ENCODE measurements at regions not wholly inside any gene's neighbourhood (a gene's known extent, or its start where the extent isn't known, plus 50 kb on each side); places are given as distances from the start of the nearest gene placed in this dataset.
A peak's percentile ranks its signal among the peaks of the same experiment; 100 is the strongest.
"Not testable (repeated sequence)": the region's sequence is repeated elsewhere in the genome, so short reads cannot be mapped to it uniquely, and the experiment has no call there.

DNA sequence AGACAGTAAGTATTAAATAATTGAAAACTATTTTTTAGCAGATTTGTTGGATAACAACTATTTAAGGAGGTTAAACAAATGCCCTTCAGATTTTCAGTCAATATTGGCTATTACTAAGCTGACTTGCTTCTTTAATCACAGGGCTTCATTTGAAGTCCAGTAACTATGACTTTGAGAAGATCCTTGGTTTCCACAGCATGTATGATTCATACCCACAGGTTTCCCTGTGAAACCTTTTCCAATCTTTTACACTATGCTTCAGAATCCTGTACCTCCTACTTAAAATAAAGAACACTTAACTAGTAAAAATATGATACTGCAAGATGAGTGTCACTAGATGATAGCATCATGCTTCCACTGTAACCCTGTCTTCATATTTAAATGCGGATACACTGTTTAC lies 211.9 kb downstream of the SPATA31A1 start:
- not testable (repeated sequence) for DNase-seq

DNA sequence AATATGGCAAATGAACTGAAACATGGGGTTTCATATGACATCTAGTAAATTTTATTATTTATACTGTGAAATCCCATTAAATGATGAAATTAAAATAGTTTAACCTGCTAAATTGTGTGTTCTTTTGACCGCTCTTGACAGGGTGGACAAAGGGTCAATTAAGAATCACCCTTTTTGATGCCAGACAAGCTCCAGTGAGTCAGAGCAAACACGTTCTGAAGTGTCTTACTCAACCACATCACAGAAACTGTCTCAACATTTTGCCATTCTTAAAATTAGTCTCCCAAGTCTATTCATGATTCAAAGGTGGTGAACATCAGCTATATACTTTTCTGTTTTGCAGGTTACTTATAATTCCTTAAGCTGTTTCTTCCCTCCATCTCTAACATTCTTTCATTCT lies 213.4 kb downstream of the SPATA31A1 start:
- DNase-seq = not testable (repeated sequence)

DNA sequence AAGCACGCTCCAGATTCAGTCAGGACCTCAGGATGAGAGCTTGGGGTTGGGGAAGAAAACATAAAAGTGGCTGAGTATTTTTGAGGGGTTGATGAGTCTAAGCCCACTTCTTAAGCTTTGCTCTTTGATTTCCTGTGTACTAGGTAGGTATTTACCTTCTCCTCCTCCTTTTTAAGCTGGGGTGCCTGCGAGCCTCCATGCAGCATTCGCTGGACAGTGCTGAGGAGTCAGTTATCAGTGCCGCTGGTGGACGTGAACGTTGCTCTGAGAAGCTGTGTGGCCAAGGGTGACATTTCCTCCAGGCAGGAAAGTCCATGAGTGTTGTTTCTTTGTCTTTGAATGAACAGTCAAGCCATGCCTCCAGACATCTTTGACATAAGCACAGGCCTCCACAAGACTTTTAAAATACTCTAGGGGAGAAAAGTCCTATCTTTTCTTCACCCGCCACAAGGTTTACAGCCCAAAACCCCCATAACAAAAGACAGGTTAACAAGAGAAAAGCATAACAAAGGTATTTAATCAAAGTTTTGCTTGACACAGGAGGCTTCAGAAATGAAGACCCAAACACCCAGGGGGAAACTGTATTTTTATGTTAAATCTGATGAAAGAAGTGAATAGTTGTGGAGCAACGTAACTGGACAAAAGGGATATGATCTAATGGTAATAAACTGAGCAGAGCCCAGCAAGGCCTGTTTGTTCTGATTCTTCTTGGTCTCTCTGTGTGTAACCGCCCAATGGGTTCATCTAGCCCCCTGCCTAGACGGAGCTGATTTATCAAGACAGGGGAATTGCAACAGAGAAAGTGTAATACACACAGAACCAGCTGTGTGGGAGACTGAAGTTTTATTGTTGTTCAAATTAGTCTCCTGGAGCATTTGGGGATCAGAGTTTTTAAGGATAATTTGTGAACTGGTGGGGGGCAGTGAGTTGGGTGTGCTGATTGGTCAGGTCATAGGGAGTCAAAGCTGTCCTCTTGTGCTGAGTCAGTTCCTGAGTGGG lies 217.9 kb downstream of the SPATA31A1 start:
- DNase-seq = not testable (repeated sequence)

DNA sequence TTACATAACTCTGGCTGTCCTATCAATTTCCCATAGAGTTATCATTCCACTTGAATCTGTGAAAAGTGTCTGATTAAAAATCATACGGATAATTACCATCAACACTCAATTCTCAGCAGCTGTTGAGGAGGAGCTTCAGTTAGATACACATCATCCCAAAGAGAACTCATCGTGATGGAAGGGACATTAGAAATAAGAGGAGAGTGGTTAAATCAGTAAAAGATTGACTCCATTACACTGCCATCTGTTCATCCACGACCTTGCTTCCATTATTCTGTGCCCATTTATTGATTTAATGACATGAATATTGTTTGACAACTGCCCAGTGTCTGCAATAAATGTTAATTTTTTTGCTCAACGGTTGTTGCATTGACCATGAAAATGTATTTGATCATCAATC lies 223.5 kb downstream of the SPATA31A1 start:
- DNase-seq = not testable (repeated sequence)

DNA sequence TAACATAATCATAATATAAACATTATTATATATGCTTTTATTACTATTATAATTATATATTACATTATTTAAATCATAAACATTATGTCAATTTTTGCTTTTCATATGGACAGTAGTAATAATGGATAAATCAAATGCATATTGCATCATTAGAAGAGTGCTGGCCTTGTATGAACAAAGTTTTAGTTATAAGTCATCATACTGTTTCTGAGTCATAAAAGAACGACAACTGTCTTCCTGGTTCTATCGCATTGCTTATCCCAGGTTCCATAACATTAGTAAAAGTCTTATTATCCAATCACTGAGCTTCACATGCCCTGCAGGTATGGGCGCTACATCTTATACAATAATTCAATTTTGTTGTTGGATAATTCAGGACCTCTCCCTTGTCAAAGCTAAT lies 225.8 kb downstream of the SPATA31A1 start:
- not testable (repeated sequence) for DNase-seq

DNA sequence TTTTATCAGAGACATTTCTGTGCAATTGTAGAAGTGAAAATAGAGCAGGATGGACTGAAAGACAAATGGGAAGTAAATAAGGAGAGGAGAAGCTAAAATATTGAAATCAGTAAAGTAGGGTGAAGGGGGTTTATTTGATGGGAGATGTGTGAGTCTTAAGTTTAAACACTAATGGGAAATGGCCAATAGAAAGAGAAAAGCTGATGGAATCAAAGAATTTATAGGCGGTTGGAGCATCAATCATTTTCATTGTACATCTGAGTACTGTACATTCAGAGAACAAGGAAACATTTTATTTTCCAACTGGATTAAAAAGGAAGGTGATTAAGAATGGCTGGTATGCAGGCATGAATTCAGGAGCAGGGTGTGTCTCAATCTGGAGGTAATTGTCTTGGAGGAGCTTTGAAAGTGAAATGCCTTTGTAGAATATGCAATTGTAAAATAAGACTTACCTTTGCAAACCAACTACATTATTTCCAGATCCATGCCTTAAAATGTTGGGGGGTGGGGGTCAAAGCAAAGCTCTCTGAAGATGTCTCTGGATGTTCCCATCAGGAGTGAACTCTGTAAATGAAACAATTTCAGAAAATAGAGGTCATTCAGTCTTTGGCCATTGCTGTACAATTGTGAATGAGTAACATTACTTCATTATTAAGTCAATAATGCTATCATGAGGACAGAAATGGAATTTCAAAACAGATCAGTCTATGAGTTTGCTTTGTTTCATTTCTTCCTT lies 227.4 kb downstream of the SPATA31A1 start:
- DNase-seq = peak; percentile 2

DNA sequence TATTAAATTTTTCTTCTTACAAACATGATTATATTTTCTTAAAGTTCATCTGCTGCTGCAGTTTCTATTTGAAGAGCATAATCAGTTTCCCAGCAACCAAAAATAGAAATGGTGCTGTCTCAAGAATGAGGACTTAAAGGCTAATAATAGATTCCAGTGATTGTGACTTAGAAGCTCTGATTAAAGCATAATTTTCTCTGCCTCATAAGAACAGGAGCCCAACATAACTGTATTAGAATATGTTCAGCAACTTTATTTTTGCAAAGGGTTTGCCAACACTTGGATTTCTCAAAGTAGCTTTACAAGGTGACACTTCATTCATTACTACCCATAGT lies 227.9 kb downstream of the SPATA31A1 start:
- not testable (repeated sequence) for DNase-seq

DNA sequence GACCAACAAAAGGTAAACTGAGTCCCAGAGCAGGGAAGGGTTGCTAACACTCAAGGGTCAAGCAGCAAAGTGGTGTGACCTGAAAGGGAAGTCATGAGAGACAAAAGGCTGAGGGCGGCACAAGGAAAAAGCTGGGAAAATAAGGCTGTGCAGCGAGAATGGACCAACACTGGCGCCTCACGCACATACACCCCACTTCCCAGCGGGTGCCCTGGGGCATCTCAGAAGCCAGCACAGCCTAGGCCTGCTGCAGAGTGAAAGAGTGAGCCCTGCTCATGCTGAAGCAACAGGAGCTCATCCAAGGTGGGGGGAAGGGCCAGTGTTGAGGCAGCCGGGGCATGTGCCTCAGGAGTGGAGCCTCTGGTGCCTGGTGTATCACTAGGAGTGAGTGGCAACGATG lies 229.8 kb downstream of the SPATA31A1 start:
- DNase-seq = not testable (repeated sequence)

DNA sequence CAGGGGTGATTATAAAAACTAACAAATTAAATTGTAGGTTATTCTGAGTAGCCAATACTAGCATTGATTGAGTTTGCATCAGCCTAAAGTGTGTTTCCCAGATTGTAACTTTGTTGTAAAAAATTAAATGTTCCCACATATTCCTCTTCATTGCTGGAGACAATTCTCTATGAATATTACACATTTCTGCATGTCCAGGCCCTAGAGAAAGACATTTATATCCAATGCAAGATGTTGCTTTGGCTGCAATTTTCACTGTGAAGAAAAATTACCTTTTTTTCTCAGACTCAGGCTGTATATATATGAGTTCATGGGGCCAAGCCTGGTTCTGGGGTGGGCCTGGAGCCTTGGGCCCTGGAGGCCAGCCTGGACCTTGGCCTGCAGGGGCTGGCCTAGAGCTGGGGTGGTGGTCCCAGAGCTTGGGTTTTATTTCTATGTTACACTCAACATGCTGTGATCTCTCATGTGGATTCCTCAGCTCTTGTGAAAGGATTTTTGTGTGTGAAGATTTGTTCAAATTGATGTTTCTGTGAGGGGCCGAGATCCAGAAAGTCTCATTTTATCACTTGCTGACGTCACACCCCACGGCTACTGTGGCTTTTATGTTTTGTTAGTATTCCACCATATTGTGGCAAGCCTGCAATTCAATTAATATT lies 232.5 kb downstream of the SPATA31A1 start:
- no peak for DNase-seq

DNA sequence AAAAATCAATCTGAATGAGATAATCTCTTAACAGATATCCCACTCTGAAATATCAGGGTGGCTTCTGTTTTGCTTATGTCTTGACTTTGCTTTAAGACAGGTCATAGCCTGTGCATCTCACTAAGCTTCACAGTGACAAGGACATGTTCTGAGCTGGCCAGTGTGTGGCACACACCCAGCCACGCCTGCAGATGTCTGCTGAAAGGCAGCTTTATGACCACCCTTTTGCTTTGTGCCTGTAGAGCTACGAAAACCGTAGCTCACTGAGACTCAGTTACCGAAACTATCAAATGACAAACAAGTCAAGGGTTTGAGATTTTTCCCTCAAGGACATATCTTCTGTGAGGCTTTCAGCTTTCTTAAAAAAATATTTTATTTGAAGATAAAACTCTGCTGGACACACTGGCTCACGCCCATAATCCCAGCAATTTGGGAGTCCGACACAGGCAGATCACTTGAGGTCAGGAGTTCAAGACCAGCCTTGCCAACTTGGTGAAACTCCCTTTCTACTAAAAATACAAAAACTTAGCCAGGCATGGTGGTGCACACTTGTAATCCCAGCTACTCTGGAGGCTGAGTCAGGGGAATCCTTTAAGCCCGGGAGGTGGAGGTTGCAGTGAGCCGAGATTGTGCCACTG lies 233.2 kb downstream of the SPATA31A1 start:
- no peak for DNase-seq

DNA sequence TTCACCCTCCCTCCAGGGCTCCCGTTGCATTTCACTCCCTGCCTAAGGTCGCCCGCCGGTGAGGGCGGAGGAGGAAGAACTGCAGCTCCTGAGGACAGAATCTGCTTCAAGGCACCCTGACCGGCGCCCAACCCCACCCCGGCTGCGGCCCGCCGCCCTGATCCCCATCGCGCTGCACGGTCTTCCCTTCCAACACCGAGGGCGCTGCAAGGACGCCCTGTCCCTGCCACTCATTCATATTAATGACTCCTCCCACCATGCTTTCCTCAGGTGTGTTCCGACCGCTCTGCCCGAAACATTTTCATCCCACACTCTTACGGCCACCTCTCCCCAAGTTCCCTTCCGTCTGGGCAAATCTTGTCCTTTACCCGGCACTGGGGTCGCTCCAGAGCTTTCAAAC lies 248.6 kb downstream of the SPATA31A1 start:
- not testable (repeated sequence) for DNase-seq

DNA sequence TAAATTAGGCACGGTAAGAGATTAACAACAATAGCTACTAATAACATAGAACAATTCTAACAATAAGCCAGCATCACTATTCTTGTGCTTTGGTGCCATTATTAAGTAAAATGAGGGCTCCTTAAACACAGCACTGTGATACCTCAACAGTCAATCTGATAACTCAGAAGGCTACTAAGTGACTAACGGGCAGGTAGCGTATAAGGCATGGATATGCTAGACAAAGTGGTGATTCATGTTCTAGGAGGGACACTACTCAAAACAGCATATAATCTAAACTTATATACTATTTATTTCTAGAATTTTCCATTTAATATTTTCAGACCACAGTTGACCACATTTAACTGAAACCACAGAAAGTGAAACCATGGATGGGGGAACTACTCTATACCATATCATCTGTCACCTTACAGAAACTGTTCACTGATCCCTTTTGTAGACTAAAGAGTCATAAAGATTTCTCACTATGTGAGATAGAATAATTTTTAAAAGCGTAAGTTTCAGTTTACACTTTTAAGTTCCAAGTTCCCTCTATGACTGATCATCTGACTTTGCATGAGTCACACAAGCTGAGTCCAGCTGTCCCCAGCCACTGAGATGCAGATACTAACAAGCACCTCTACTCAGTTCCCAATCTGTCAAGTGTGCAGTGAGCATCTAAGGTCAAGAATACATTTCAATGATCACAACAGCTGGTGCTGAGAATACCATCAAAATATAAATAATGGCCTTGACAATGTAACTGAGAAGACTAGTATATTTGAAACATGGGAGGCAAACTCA lies 256.2 kb downstream of the SPATA31A1 start:
- DNase-seq = not testable (repeated sequence)

DNA sequence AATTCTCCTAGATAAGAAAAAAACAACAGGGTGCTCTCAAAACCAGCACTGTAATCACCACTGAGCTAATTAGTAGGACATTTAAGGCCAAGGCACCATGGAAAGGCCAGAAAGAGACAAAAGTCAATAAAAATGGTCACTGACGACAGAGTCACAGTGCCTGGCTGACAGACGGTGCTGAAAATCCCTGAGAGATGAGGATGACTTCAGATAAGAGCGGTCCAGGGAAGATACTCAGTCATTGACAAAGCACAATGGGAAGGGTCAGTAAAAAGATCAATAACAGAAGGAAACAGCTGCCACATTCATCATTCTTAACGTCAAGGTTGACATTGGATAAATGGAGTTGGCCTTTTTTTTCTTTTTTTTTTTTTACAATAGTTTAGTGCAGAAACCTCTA lies 261.0 kb downstream of the SPATA31A1 start:
- not testable (repeated sequence) for DNase-seq

DNA sequence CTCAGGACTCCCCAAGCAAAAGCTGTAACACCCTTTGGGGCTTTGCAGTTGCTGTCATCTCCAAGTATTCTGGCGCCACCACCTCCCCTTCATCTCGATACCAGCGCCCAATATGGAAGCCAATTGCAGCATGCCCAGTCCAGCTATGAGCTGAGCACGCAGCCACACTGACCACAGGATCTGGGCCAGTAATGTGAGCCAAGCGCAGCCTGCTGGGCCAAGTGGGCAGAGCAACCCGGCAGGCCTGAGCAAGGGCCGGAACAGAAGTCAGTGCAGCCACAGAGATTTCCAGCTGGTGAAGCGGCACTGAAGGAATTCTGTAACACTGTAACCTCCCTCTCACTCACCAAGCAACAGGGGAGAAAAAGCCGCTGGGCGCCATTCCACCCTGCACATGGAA lies 268.6 kb downstream of the SPATA31A1 start:
- DNase-seq = not testable (repeated sequence)

DNA sequence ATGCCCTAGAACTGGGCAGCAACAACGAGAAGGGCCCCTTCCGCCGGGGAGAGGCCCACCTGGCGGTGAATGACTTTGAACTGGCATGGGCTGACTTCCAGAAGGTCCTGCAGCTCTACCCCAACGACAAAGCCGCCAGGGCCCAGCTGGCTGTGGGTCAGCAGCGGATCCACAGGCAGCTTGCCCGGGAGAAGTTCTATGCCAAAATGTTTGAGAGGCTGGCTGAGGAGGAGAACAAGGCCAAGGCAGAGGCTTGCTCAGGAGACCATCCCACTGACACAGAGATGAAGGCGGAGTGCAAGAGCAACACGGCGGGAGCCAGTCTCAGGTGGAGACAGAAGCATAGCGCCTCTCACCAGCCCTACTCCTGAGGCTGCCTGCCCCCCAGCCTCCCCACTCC lies 276.6 kb downstream of the SPATA31A1 start:
- DNase-seq = not testable (repeated sequence)

DNA sequence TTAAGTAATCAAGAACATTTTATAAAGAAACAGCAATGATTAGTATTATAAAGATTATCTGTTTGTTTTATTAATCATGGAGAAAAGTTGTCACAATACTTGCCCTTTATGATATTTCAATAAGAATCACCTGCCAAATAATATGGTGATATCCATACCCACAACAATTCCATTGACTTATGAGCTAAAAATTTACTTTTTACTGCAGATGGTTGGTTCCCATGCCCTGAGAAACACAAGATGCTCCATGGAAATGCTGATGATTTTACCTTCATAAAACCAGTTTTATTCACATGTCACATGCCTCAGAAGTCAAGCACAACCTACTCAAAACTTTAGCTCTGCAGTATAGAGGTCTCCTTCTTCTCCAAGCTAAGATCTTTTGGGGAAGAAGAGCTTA lies 293.6 kb downstream of the SPATA31A1 start:
- DNase-seq = not testable (repeated sequence)

DNA sequence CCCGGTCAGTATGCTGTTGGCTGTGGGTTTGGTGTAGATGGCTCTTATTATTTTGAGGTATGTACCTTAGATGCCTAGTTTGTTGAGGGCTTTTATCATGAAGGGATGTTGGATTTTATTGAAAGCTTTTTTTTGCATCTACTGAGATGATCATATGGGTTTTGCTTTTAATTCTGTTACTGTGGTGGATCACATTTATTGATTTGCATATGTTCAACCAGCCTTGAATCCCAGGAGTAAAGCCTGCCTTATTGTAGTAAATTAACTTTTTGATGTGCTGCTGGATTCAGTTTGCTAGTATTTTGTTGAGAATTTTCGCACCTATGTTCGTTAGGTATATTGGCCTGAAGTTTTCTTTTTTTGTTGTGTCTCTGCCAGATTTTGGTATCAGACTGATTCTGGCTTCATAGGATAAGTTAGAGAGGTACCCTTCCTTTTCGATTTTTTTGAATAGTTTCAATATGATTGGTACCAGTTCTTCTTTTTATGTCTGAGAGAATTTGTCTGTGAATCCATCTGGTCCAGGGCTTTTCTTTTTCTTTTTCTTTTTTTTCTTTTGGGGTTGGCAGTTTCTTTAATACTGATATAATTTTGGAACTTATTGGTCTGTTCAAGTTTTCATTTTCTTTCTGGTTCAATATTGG lies 301.6 kb downstream of the SPATA31A1 start:
- DNase-seq = not testable (repeated sequence)

DNA sequence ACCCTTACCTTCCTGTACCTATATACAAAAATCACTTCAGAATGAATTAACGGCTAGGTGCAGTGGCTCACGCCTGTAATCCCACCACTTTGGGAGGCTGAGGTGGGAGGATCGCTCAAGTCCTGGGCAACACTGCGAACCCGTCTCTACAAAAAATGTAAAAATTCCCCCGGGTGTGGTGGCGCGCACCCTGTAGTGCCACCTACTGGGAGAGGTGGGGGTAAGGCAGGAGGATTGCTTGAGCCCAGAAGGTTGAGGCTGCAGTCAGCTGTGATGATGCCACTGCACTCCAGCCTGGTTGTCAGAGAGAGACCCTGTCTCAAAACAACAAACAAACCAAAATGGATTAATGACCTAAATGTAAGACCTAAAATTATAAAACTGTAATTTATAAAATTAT lies 307.6 kb downstream of the SPATA31A1 start:
- DNase-seq = not testable (repeated sequence)

DNA sequence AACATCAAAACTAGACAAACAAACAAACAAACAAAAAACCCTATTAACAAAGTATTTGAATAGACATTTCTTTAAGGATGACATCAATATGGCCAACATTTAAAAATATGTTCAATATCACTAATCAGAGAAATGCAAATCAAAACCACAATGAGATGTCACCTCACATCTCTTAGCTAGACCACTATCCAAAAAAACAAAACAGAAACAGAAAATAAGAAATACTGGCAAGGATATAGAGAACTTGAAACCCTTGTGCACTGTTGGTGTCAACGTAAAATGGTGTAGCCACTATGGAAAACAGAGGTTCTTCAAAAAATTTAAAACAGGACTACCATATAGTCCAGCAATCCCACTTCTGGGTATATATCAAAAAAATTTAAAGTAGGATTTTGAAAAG lies 308.2 kb downstream of the SPATA31A1 start:
- DNase-seq = not testable (repeated sequence)

DNA sequence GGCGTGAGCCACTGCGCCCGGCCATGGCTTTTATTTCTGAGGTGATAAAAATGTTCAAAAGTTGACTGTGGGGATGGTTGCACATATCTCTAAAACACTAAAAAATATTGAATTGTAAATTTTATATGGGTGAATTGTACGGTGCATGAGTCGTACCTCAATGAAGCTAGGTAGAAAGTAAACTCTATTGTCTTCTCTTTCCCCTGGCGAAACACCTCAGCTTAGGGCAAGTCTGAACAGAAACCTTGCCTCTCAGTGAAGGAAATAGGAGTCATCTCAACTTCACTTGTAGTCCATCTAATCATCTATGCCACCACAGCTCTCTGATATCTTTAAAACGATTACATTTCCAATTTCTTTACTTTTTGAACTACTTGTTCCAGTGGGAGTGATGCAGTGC lies 309.6 kb downstream of the SPATA31A1 start:
- not testable (repeated sequence) for DNase-seq

DNA sequence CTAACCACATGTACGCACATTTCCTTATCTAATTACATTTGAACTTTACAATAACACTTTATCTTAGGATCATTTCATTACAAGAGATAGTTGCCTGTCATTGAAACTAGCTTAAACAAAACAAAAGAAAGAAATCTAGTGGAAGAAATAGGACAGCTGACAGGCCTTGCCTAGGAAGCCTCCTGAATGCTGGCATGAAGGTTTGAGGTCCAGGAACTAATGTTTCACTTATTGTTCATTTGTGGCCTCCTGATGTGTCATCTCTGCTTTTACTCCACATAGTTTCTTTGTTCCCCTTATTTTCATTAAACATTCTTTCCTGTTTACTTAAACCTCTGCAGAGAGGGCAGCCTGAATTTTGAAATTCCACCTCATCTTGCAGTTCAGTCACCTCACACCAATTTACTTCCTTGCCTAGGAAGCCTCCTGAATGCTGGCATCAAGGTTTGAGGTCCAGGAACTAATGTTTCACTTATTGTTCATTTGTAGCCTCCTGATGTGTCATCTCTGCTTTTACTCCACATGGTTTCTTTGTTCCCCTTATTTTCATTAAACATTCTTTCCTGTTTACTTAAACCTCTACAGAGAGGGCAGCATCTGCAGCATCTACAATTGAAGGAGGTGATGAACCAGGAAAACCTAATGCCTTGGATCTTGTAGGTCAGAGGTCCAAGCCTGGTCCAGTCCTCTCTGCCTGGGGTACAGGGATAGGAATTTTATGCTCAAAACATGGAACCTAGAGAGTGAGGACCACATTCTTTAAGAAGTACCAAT lies 319.2 kb downstream of the SPATA31A1 start:
- not testable (repeated sequence) for DNase-seq

All from NCI-H226 (cell line).